Hepatocyte (in vitro differentiated cells): ENCODE measurements at regions not wholly inside any gene's neighbourhood (a gene's known extent, or its start where the extent isn't known, plus 50 kb on each side); places are given as distances from the start of the nearest gene placed in this dataset.

ENCODE experiments used
- CTCF ChIP-seq: fragments of 200-600 bp; sonication (generic); IDR thresholded peaks from 2 replicates; pipeline ENCODE4 v1.5.1; 2016; ENCODE audit warnings: antibody characterized with exemption, mild to moderate bottlenecking; ENCODE audit not compliant: poor library complexity
- EZH2 ChIP-seq: fragments of 200-600 bp; sonication (generic); IDR thresholded peaks from 2 replicates; pipeline ENCODE4 v1.6.1; 2016; ENCODE audit warnings: antibody characterized with exemption, mild to moderate bottlenecking, borderline replicate concordance
- EZH2phosphoT487 ChIP-seq: fragments of 200-600 bp; sonication (generic); IDR thresholded peaks from one replicate; pipeline ENCODE4 v1.6.1; 2018; ENCODE audit warnings: antibody characterized with exemption, mild to moderate bottlenecking, low read depth, moderate library complexity; ENCODE audit not compliant: unreplicated experiment, severe bottlenecking

DNA sequence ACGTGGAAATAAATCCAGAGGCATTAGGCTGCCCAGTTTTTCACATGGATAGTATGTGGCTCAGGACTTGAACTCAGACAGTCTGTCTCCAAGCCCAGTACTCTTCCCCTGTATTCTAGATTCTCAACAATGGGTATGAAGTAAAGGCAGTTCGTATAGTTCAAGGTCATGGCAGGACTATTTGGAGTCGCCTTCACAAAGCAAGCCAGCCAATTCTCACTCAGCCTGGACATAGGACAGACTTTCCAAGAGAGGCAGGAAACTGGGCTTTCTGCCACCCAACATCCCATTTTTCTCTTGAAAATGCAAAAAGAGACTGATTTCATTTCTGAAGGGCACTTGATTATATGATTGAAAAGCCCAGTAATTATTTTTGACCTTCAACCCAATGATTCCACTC, 111.0 kb downstream of the EDN1 start:
- no peak for TF ChIP-seq CTCF
- no peak for TF ChIP-seq EZH2
- no peak for TF ChIP-seq EZH2phosphoT487
